ENCODE measurements at regions not wholly inside any gene's neighbourhood (a gene's known extent, or its start where the extent isn't known, plus 50 kb on each side); places are given as distances from the start of the nearest gene placed in this dataset.

DNA sequence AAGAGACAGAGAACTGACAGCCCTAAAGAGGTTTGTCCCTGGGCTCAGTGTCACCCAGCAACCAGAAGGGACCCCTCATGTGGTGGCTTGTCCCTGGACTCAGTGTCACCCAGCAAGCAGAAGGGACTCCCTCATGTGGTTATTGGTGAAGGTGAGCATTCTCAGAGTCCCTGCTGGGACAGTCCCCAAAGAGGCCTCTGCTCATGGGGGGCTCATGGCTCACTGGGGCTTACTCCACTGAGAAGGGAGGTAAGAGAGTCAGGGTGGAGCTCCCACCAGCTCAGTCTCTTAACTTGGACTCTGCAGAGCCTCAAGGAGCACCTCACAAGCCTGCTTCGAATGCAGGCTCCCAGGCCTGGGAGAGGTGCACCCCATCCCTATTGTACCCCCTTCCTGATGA, 145.2 kb upstream of the COPS8 start:
- no peak for DNase-seq

- DNase-seq: no peak
These were observed 144.7 kb upstream of the COPS8 start for GRCh38 chr2:236940916-236941520.

GRCh38 chr2:236941551-236941950, 144.1 kb upstream of the COPS8 start:
- DNase-seq: no peak

DNA sequence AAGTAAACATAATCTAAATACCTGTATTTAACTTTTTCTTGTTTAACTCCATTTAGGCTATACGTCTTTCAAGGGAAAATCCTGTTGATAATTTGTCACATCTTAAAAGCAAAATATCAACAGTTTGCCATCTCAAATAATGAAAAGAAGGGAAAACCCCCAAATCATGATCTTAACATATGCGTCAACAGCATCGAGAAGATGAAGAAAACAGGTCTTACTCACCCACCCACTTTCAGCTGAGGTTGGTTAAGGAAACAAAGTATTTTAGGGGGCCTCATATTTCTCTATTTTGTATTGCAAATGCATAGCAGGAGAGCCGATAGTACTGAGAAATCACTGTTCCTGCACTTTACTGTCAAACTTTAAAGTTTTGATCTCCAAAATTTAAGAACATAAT, 143.1 kb upstream of the COPS8 start:
- DNase-seq: no peak

DNA sequence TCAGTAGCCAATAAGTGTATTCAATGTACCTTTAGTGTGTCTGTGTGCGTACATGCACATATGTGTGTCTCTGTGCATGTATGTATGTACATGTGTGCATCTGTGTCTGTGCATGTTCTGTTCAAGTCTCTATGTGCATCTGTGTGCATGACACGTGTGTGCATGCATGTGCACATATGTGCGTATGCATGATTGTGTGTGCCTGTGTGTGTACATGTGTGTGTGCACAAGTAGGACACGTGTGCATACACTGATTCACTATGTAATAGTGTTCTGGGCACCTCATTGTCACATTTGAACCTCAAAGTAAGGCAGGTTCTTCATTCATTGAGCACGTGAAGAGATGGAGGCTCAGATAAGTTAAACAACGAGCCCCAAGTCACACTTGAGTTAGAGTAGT, 142.6 kb upstream of the COPS8 start:
- no peak for DNase-seq

GRCh38 chr2:236943841-236944513, 141.7 kb upstream of the COPS8 start:
- no peak for DNase-seq

GRCh38 chr2:236944561-236944960, 141.1 kb upstream of the COPS8 start:
- no peak for DNase-seq

DNA sequence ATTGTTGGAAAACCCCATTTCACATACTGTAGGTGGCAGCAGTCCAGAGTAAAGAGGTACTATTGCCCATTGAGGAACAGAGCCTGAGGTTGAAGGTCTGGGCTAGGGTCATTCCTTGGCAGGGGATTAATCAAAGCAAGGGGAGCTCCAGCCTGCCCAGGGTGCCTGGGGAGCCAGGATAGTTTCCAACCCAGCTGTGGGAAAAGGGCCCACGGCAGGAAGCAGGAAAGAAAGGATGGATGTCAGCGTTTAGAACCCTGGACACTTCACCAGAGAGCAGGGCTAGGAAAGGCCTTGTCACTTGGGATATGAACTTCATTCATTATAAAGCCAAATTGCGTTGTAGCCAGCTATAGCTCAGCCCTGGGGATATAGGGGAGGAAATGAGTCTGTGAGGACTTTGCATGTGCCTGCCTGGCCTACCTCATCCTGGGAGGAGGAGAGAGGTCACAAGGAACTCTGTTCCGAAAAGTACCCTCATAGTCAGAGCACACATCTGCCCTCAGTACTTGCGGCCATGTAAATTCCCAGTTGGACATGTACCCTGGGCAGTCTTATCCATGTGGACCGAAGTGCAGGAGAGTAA, 140.2 kb upstream of the COPS8 start:
- DNase-seq: no peak

GRCh38 chr2:236946871-236947270, 138.8 kb upstream of the COPS8 start:
- DNase-seq: no peak

GRCh38 chr2:236947294-236947693, 138.4 kb upstream of the COPS8 start:
- no peak for DNase-seq

DNA sequence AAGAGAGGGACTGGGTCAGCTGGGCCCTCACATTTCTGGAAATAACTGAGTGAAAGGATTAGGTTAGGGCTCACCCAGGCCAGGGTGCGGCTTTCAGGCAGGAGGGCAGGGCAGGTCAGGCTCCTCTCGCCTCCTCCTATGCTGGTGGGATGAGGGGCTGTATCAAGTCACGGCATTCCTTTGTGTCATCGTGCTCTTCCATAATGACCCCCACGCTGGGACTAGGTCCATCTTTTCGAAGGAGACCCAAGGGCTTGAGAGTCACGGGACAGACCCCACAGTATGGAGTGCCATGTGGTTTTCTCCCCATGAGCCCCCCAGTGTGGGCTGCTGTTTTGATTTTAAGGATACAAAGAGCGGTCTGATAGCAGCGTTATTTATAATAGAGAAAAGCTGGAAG, 137.8 kb upstream of the COPS8 start:
- DNase-seq: no peak

DNA sequence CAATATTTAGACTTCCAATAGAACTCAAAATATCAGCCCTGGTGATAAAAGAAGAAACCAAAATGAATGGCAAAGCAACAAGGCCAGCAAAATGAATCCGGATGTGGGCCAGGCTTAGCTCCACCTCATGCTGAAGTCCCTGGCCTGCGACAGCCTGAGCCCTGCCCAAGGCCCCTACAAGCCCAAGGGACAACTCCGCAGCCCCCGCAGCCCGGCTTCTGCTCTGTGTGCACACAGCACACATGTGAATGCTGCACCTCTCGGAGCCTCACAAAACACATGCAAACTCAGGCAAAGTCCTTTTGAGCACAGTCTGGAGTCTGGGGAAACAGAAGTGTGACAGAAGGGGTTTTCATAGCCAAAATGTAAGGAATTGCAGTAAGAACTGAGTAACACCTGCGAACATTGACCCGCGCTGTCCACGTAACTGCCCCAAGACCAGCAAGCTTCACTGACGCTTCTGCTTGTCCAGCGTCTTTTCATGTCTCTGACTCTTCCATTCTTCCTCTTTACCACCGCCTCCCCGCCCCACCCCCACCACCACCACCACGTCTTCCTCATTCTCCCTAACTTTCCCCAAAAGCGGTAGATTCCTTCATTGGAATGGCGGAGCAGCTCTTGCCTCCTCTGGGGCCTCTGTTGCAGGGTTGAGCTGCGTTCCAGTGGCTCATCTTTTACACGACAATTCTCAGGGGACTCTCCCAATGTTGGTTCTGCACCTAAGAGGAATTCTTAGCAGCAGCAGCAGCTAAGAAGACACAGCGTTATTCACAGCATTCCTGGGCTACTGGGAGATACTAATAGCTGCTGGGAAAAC, 136.4 kb upstream of the COPS8 start:
- DNase-seq: no peak

DNA sequence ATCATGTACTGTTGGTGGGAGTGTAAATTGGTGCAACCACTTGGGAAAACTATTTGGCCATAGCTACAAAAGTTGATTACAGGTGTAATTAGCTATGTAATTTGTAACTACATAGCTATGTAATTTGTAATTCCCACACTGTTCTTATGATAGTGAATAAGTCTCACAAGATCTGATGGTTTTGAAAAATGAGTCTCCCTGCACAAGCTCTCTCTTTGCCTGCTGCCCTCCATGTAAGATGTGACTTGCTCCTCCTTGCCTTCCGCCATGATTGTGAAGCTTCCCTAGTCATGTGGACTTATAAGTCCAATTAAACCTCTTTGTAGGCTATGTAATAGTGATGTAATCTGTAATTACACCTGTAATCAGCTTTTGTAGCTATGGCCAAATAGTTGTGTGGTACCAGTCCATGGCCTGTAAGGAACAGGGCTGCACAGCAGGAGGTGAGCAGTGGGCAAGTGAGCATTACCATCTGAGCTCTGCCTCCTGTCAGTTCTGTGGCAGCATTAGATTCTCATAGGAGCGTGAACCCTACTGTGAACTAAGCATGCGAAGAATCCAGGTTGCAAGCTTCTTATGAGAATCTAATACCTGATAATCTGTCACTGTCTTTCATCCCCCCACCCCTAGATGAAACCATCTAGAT, 133.7 kb upstream of the COPS8 start:
- DNase-seq: no peak

GRCh38 chr2:236954641-236955040, 131.0 kb upstream of the COPS8 start:
- DNase-seq: no peak

GRCh38 chr2:236955521-236956030, 130.1 kb upstream of the COPS8 start:
- no peak for DNase-seq

- no peak for DNase-seq
These were observed 129.6 kb upstream of the COPS8 start for GRCh38 chr2:236956031-236956618.

DNA sequence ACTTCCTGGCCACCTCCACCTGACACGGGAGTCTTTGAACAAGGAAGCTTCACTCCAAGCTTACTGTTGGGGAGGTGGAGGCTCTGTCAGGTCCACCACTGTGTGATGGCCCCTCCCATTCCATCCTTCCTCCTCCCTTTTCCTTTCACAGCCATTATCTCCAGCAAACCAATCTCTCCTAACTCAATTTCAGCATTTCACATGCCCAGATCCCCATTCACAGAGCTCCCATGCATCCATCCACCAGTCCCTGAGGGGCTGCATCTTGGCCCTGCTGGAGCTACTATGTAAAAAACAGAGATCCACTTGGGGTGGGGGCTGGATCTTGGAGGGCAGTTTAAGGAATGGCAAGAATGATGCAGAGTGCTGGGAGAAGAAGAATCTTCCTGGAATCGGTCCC, 129.0 kb upstream of the COPS8 start:
- no peak for DNase-seq

- no peak for DNase-seq
These were observed 126.7 kb upstream of the COPS8 start for GRCh38 chr2:236959036-236959435.

DNA sequence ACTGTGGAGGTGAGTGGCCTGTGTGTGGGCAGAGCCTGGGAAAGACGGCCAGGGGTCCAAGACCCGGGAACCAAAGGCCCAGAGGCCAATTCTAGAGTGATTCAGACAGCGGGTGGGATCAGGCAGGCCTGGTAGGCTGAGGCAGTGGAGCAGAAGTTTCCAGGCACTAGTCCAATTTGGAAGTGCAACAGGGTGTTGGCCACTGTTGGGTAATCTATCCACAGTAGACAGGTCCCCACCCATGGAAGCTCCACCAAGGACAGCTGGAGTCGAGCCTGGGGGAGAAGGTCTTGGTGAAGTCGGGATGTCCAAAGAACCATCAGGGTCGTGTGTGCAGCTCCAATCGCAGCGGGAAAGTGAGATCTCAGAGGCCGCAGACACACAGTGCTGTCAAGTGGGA, 125.8 kb upstream of the COPS8 start:
- no peak for DNase-seq

DNA sequence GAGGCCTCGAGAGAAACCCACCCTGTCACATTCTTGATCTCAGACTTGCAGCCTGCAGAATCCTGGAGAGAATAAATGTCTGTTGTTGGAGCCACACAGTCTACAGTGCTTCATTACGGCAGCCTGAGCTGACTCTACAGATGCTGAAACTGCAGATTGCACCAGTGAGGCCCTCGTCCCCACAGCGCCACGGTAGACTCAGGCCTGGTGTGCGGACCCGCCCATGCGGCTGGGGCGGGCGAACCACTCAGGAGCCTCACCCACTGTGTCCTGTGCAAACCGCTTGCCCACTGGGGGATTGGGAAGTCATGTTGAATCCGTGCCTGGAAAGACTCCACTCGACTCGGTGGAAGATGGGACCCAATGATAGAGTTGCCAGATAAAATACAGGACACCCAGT, 125.2 kb upstream of the COPS8 start:
- no peak for DNase-seq

DNA sequence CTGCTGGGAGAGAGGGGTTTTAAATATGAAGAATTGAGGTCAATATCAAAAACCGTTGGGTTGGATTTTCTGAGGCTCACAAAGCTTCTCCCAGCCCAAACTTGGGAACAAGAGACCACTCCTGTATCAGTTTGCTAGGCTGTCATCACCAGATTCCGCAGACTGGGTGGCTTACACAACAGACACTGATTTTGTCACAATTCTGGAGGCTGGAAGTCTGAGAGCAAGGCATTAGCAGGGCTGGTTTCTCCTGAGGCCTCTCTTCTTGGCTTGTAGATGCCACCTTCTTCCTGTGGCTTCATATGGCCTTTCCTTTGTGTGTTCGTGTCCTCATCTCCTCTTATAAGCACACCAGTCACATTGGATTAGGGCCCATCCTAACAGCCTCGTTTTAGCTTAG, 122.9 kb upstream of the COPS8 start:
- DNase-seq: no peak

GRCh38 chr2:236963631-236964182, 122.0 kb upstream of the COPS8 start:
- DNase-seq: no peak
